H54 (cell line): ENCODE measurements at regions not wholly inside any gene's neighbourhood (a gene's known extent, or its start where the extent isn't known, plus 50 kb on each side); places are given as distances from the start of the nearest gene placed in this dataset.

ENCODE experiments used
- DNase-seq: peaks from one replicate; pipeline ENCODE4 v3.0.0; 2011; ENCODE audit warnings: low spot score, mixed read lengths; ENCODE audit not compliant: insufficient read length
- FAIRE-seq: peaks from 3 replicates; lab custom pipeline; 2011; peaks lifted over from hg19 to GRCh38; lab: Jason Lieb, UNC
- POLR2A ChIP-seq: IDR thresholded peaks from 2 replicates; pipeline ENCODE4 v1.6.1; 2011; ENCODE audit warnings: low read depth, mild to moderate bottlenecking, low read length

DNA sequence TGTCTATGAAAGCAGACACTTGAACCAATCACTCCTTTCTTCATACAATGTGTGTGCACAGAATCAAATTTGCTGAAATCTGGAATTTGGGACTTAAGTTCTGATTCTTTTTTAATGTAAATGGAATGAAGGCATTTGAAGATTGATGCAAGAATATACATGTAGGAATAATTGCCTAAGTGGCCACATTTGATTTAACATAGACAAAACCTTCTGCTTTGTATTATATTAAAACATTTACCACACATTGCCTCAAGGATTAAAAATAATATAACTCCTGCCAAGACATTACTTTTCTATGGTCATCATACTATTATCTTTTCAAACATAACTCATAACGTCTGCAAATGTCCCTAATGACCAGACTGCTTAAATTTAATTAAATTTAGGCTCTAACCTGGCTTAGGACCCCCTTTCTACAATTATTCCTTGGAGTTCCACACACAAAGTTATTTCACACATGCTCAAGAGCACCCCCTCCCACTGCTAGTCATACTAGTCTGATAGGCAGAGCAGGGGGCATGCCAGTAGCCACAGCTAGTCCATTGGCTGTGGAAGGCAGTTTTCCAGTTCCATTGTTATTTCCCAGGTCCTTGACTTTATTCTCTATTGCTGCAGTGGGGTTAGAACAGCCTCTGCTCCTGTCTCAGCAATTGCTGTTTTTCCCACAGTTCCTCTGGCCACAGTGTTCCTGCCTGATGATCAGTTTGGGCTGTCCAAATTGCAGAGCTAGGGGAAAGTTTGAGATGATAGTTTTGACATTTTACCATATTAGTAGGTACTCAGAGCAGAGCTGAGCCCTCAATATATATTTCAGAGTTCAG is 360.6 kb upstream of the GRAMD2B start:
- no peak for DNase-seq
- TF ChIP-seq POLR2A = no peak
- FAIRE-seq = no peak

DNA sequence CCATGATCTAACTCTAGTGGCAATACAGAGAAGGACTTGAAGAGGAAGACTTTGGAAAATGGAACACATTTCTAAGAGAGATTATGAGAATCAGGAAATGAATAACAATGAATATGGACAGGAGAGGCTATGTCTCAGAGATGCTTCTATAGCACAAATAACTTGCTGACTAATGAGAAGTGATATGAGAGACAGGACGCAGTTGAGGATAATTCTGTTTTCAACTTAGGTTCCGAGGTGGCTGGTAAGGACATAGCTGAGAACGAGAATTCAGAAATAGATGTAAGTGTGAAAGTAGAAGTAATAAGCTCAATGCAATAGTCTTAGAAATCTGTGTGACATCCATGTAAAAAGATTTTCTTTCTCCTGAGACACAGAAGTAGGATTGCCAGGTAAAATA is 358.1 kb upstream of the GRAMD2B start:
- FAIRE-seq (no peak), DNase-seq (no peak)
- TF ChIP-seq POLR2A = no peak

GRCh38 chr5:126066836-126067235 is 356.4 kb upstream of the GRAMD2B start:
- no peak for TF ChIP-seq POLR2A
- FAIRE-seq (no peak), DNase-seq (no peak)

- no peak for TF ChIP-seq POLR2A
- no peak for FAIRE-seq
- DNase-seq = no peak
These were observed 355.8 kb upstream of the GRAMD2B start for GRCh38 chr5:126067404-126067803.

- DNase-seq = no peak
- TF ChIP-seq POLR2A = no peak
- FAIRE-seq = no peak
These were observed 353.9 kb upstream of the GRAMD2B start for GRCh38 chr5:126069329-126069728.

- no peak for FAIRE-seq
- TF ChIP-seq POLR2A = no peak
- DNase-seq = no peak
These were observed 352.7 kb upstream of the GRAMD2B start for GRCh38 chr5:126070481-126070880.

DNA sequence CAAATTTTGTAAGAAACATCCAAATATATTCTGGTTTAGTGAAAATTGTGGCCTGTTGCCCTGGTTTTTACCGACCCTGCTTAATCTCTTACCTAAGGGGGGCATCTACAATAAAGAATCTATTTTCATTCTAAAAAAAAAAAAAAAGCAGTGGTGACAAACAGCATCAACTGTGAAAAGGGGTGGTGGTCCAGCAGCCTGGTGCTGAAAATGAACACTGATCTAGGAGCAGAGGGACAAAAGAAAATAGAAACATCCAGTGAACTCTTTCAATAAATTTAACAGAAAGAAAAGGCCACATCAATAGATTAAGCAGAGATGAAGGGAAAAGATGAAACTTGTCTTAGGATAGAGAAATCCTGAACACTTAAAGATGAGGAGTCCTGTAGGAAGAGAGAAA is 348.7 kb upstream of the GRAMD2B start:
- FAIRE-seq (no peak), DNase-seq (no peak)
- TF ChIP-seq POLR2A = no peak

DNA sequence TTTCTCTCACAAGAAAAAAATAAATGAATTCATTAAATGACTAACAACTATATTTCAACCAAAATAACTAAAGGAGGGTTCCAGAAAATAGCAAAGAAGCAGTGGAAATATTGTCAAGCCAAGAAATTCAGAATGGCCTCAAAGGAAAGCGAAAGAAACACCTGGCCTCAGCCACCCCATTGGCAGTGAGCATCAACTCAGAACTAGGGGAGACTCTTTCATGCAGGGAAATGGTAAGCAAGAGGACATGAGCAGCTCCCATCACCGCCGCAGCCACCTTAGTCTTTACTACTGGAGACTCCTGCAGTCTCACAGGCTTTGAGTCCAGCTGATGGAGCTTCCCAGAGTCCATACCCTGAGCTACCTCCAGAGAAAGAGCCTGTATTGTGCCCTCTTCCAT is 343.9 kb upstream of the GRAMD2B start:
- no peak for TF ChIP-seq POLR2A
- DNase-seq (no peak), FAIRE-seq (no peak)

- no peak for FAIRE-seq
- DNase-seq = no peak
- no peak for TF ChIP-seq POLR2A
These were observed 342.0 kb upstream of the GRAMD2B start for GRCh38 chr5:126081209-126081608.

- no peak for TF ChIP-seq POLR2A
- no peak for DNase-seq
- no peak for FAIRE-seq
These were observed 330.2 kb upstream of the GRAMD2B start for GRCh38 chr5:126093041-126093440.

DNA sequence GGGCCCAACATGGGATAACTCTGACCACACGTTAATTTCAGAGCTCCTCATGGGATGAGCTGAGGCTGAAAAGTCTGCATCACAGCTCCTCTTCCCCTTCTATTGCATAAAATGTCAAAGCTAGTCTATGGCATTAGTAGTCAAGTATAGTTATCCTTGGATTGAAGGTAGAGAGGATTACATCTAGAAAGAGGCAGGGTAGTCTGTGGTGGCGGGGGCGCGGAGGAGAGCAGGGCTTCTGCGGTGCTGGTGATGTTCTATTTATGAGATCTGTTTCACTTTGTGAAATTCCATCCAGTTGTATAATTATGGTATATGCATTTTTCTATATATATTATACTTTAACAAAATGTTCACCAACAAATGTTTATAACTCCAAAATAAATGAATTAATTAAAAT is 329.5 kb upstream of the GRAMD2B start:
- no peak for DNase-seq
- TF ChIP-seq POLR2A = no peak
- FAIRE-seq = no peak

DNA sequence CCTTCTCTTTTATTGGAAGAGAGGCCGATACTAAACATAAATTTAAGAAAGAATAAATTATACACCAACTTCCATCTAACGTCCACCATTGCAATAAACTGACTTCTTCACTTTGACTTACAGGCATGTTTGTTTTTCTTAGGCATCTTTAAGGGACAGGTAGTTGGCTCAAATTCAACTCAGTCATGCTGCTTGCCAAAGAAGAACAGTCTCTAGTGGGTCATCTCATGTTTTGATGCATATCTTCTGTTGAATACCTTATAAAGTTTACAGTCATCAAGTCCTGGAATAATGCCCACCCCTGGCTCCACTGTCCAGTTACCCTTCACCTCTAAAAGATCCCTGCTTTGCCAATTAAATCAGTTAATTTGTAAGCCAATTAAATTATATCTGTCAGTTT is 328.2 kb upstream of the GRAMD2B start:
- DNase-seq (no peak), FAIRE-seq (no peak)
- no peak for TF ChIP-seq POLR2A

DNA sequence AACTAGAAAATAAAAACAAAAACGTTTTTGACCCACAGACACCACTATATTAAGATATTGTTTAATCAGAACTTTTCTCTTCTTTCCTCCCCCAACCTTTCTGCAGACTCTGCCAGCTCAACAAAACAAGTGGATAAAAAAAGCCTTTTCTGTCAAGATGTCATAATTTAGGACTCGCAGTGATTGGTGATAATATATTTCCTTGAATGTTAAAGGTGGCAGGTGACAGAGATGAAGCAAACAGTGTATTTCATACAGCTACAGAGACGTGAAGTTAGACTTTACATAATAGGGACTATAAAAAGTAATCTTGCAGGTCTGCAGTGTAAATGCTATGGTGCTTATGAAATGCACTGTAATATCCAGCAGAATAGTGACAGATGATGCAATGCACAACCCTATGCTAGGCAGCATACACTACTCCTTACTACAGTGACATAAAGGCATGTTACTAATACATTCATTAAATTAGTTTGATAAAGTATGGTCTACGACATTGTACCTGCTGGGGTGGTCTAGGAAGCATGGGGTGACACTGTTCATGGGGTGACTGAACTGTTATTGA is 326.7 kb upstream of the GRAMD2B start:
- FAIRE-seq (no peak), DNase-seq (no peak)
- TF ChIP-seq POLR2A = no peak

GRCh38 chr5:126097876-126098275 is 325.3 kb upstream of the GRAMD2B start:
- DNase-seq (no peak), FAIRE-seq (no peak)
- no peak for TF ChIP-seq POLR2A
